ENCODE measurements at regions not wholly inside any gene's neighbourhood (a gene's known extent, or its start where the extent isn't known, plus 50 kb on each side); places are given as distances from the start of the nearest gene placed in this dataset.

DNA sequence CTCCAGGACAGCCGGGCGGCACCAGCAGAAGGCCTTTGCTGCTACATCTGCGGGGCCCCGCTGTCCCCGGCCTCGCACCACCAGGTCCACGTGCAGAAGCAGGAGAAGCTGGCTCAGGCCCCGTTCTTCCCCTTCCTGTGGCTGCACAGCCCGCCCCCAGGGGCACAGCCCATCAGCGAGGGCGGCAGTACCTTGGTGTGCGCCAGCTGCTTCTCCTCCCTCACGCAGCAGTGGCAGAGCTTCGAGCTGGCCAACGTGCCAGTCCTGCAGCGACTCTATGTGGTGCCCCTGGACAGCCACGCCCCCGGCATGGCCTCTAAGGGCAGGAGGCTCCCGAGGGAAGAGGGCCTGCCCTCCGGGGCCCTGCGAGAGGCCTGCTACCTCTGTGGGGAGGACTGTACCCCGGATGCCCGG is 58.3 kb upstream of the CIBAR2 start:
- H3F3A ChIP-seq (ENCODE audit: insufficient read depth, low read length, poor library complexity, severe bottlenecking): no peaks in the 10 kb centered on the region
- no peak overlapping the region for H3K27ac ChIP-seq (ENCODE audit: low read length)
- TF ChIP-seq EP300 (conservative IDR thresholded peaks at IDR 0.05; ENCODE audit: poor library complexity, severe bottlenecking) (no peak), RAD21 (conservative IDR thresholded peaks at IDR 0.05) (no peak), EZH2 (IDR thresholded peaks at IDR 0.05; ENCODE audit: borderline replicate concordance, insufficient read depth, low read length, poor library complexity, severe bottlenecking) (no peak), TAF1 (IDR thresholded peaks at IDR 0.05; ENCODE audit: low read depth) (no peak), POLR2AphosphoS5 (IDR thresholded peaks at IDR 0.05) (no peak), REST (IDR thresholded peaks at IDR 0.05; ENCODE audit: borderline replicate concordance) (no peak), MXI1 (conservative IDR thresholded peaks at IDR 0.05; ENCODE audit: poor library complexity, severe bottlenecking) (no peak), SMC3 (conservative IDR thresholded peaks at IDR 0.05; ENCODE audit: poor library complexity) (no peak)
- TF ChIP-seq, protein P1, sequence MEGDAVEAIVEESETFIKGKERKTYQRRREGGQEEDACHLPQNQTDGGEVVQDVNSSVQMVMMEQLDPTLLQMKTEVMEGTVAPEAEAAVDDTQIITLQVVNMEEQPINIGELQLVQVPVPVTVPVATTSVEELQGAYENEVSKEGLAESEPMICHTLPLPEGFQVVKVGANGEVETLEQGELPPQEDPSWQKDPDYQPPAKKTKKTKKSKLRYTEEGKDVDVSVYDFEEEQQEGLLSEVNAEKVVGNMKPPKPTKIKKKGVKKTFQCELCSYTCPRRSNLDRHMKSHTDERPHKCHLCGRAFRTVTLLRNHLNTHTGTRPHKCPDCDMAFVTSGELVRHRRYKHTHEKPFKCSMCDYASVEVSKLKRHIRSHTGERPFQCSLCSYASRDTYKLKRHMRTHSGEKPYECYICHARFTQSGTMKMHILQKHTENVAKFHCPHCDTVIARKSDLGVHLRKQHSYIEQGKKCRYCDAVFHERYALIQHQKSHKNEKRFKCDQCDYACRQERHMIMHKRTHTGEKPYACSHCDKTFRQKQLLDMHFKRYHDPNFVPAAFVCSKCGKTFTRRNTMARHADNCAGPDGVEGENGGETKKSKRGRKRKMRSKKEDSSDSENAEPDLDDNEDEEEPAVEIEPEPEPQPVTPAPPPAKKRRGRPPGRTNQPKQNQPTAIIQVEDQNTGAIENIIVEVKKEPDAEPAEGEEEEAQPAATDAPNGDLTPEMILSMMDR (IDR thresholded peaks at IDR 0.05; ENCODE audit: poor library complexity, severe bottlenecking): no peak
- H3K27me3 ChIP-seq (ENCODE audit: insufficient read depth, low read depth, low read length): peaks cover 21% of the 10 kb centered on the region
- no peaks in the 10 kb centered on the region for H4K20me1 ChIP-seq (ENCODE audit: insufficient read depth)
- no peak overlapping the region for H3K4me2 ChIP-seq (ENCODE audit: low read length)
- H3K36me3 ChIP-seq (ENCODE audit: insufficient read depth, low read length): no peaks in the 10 kb centered on the region
- H3K9me3 ChIP-seq (ENCODE audit: low read length): no peaks in the 10 kb centered on the region
- H3K79me2 ChIP-seq (replicated peaks; ENCODE audit: insufficient read depth, low read length): no peaks in the 10 kb centered on the region
- no peaks in the 10 kb centered on the region for H3K9me2 ChIP-seq (ENCODE audit: insufficient read depth, low read length)
- H3K4me3 ChIP-seq (ENCODE audit: low read length): peak overlapping the region; percentile 58
- no peak overlapping the region for H2AFZ ChIP-seq (ENCODE audit: low read depth, low read length)
- no peak overlapping the region for H3K9ac ChIP-seq (ENCODE audit: low read length)

DNA sequence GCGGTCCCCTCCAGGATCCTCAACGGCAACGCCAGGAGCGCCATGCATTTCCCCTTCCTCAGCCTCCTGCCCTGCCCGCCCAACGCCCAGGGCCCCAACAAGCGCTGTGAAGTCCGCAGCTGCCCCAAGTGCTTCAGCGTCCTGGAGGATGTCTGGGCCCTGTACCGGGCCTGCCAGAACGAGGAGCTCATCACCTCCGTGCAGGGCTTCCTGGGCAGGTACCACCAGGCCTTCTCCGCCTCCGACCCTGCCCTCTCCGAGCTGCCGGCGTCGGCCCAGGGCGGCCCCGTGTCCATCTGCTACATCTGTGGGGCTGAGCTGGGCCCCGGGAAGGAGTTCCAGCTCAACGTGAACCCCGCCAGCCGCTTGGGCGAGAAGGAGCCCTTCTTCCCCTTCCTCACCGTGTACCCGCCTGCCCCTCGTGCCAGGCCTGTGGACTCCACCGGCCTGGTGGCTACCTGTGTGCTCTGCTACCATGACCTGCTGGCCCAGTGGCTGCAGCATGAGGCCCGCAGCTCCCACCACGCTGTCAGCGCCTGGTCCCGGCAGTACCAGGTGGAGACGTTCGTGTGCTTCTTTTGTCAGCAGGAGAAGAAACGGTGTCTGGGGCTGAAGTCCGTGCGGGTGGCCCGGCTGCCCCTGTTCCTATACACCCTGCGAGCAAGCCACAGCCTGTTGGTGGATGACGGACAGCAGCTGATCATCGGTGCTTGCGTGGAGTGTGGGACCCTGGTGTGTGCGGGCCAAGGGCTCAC is 58.9 kb upstream of the CIBAR2 start:
- TF ChIP-seq EP300 (conservative IDR thresholded peaks at IDR 0.05; ENCODE audit: poor library complexity, severe bottlenecking): no peak
- TF ChIP-seq, protein P1 (IDR thresholded peaks at IDR 0.05; ENCODE audit: poor library complexity, severe bottlenecking): no peak
- no peak for TF ChIP-seq REST (IDR thresholded peaks at IDR 0.05; ENCODE audit: borderline replicate concordance)
- TF ChIP-seq POLR2AphosphoS5 (IDR thresholded peaks at IDR 0.05): no peak
- TF ChIP-seq TAF1 (IDR thresholded peaks at IDR 0.05; ENCODE audit: low read depth): no peak
- TF ChIP-seq MXI1 (conservative IDR thresholded peaks at IDR 0.05; ENCODE audit: poor library complexity, severe bottlenecking): no peak
- TF ChIP-seq EZH2 (IDR thresholded peaks at IDR 0.05; ENCODE audit: borderline replicate concordance, insufficient read depth, low read length, poor library complexity, severe bottlenecking): no peak
- no peak for TF ChIP-seq SMC3 (conservative IDR thresholded peaks at IDR 0.05; ENCODE audit: poor library complexity)
- TF ChIP-seq RAD21 (conservative IDR thresholded peaks at IDR 0.05): no peak
- Histone ChIP-seq H3K4me3 (ENCODE audit: low read length) (no peak overlapping the region), H3K9me2 (ENCODE audit: insufficient read depth, low read length) (no peaks in the 10 kb centered on the region), H3K9ac (ENCODE audit: low read length) (no peak overlapping the region), H3K4me2 (ENCODE audit: low read length) (no peak overlapping the region), H3K27me3 (ENCODE audit: insufficient read depth, low read depth, low read length) (peaks cover 21% of the 10 kb centered on the region), H2AFZ (ENCODE audit: low read depth, low read length) (no peak overlapping the region), H4K20me1 (ENCODE audit: insufficient read depth) (no peaks in the 10 kb centered on the region), H3K79me2 (replicated peaks; ENCODE audit: insufficient read depth, low read length) (no peaks in the 10 kb centered on the region), H3K9me3 (ENCODE audit: low read length) (no peaks in the 10 kb centered on the region), H3K36me3 (ENCODE audit: insufficient read depth, low read length) (no peaks in the 10 kb centered on the region), H3F3A (ENCODE audit: insufficient read depth, low read length, poor library complexity, severe bottlenecking) (no peaks in the 10 kb centered on the region), H3K27ac (ENCODE audit: low read length) (no peak overlapping the region)
